HCT116 (cell line): ENCODE measurements at regions not wholly inside any gene's neighbourhood (a gene's known extent, or its start where the extent isn't known, plus 50 kb on each side); places are given as distances from the start of the nearest gene placed in this dataset.

ENCODE experiments used
- ATAC-seq: fragments of 200-7000 bp; cut with Tn5 transposase; 2 replicates; pipeline ENCODE4 v1.9.1; 2020; ENCODE audit warnings: mild to moderate bottlenecking, moderate library complexity
- BruUV-seq: library from RNA; stranded (reverse); fragments of 400-500 nt; replicated peaks from 2 replicates; lab custom pipeline; 2021; lab: Mats Ljungman, UMichigan
- CTCF ChIA-PET: fragments of 300-600 bp; sonication (Branson Sonifier 250); formaldehyde crosslinking; loops from one replicate; lab custom pipeline; 2021; ENCODE audit warnings: antibody characterized with exemption; lab: Charles Lee
- POLR2A ChIA-PET: fragments of 300-600, 350-600 bp; sonication (Branson Sonifier 250); formaldehyde crosslinking; loops from one replicate; lab custom pipeline; 2021; ENCODE audit warnings: antibody characterized with exemption; lab: Charles Lee
- RAD21 ChIA-PET, 2 experiments: fragments of 300-600 bp; sonication (Branson Sonifier 250); formaldehyde crosslinking; loops; one replicate each; lab custom pipeline; 2023; ENCODE audit warnings: low total read pairs in 2 of 2; ENCODE audit not compliant: uncharacterized antibody in 2 of 2, unreplicated experiment in 2 of 2, low non-redundant PET in 1 of 2; lab: Charles Lee
- DNase-seq: peaks from one replicate; pipeline ENCODE4 v3.0.0-alpha.2; 2010; ENCODE audit warnings: low read depth, low spot score
- H2AFZ ChIP-seq: fragments of 200-600 bp; shearing (Covaris generic), sonication (generic); 2 replicates; pipeline ENCODE4 v1.6.1; 2017; ENCODE audit warnings: low read depth, mixed run types, mixed read lengths, antibody characterized with exemption, low read length; ENCODE audit not compliant: poor library complexity, severe bottlenecking
- H3K27ac ChIP-seq: 2 replicates; pipeline ENCODE4 v1.5.1; 2012; ENCODE audit warnings: low read depth, low read length
- H3K27me3 ChIP-seq: fragments of 200-600 bp; sonication (generic); 2 replicates; pipeline ENCODE4 v1.6.1; 2016; ENCODE audit warnings: mixed run types, low read length, mixed read lengths; ENCODE audit not compliant: insufficient read depth
- H3K36me3 ChIP-seq, 2 experiments: fragments of 200-500 bp in 1 of 2; fragments of 200-600 bp in 1 of 2; sonication (Bioruptor generic) in 1 of 2; sonication (generic) in 1 of 2; 2 replicates each; pipeline versions ENCODE4 v1.5.1 to v1.6.1; 2014 to 2016; ENCODE audit warnings: low read length in 2 of 2, inconsistent platforms in 1 of 2, mixed read lengths in 1 of 2, mixed run types in 1 of 2; ENCODE audit not compliant: insufficient read depth in 2 of 2, control insufficient read depth in 1 of 2
- H3K4me1 ChIP-seq, 2 experiments: fragments of 200-600 bp in 1 of 2; sonication (generic) in 1 of 2; 2 replicates each; pipeline versions ENCODE4 v1.5.1 to v1.6.1; 2012 to 2017; ENCODE audit warnings: low read length in 2 of 2, inconsistent platforms in 1 of 2, mild to moderate bottlenecking in 1 of 2, mixed read lengths in 1 of 2, mixed run types in 1 of 2, moderate library complexity in 1 of 2; ENCODE audit not compliant: insufficient read depth in 2 of 2, control insufficient read depth in 1 of 2
- H3K4me2 ChIP-seq: fragments of 200-600 bp; sonication (generic); 2 replicates; pipeline ENCODE4 v1.6.1; 2017; ENCODE audit warnings: mixed run types, low read length, mixed read lengths
- H3K4me3 ChIP-seq, 2 experiments: fragments of 200-600 bp in 1 of 2; sonication (generic) in 1 of 2; replicated peaks in 1 of 2; 2 replicates each; pipeline ENCODE4 v1.5.1; 2011 to 2016; ENCODE audit warnings: low read length in 2 of 2, control low read depth in 1 of 2, low read depth in 1 of 2, mild to moderate bottlenecking in 1 of 2, mixed read lengths in 1 of 2, mixed run types in 1 of 2
- H3K79me2 ChIP-seq: fragments of 200-600 bp; sonication (generic); 2 replicates; pipeline ENCODE4 v1.6.1; 2017; ENCODE audit warnings: mild to moderate bottlenecking, mixed run types, low read length, moderate library complexity, mixed read lengths; ENCODE audit not compliant: insufficient read depth
- H3K9ac ChIP-seq: fragments of 200-600 bp; sonication (generic); 2 replicates; pipeline ENCODE4 v1.6.1; 2016; ENCODE audit warnings: low read length, mixed read lengths
- H3K9me2 ChIP-seq: fragments of 200-600 bp; sonication (generic), shearing (Covaris generic); 2 replicates; pipeline ENCODE4 v1.6.1; 2017; ENCODE audit warnings: mixed run types, mild to moderate bottlenecking, moderate library complexity; ENCODE audit not compliant: insufficient read depth
- H3K9me3 ChIP-seq, 2 experiments: fragments of 200-500 bp in 1 of 2; fragments of 200-600 bp in 1 of 2; sonication (Bioruptor generic) in 1 of 2; sonication (generic) in 1 of 2; 2 replicates each; pipeline ENCODE4 v1.6.1; 2014 to 2017; ENCODE audit warnings: low read length in 2 of 2, mixed read lengths in 2 of 2, inconsistent platforms in 1 of 2, low read depth in 1 of 2, mild to moderate bottlenecking in 1 of 2, mixed run types in 1 of 2, moderate library complexity in 1 of 2; ENCODE audit not compliant: control insufficient read depth in 1 of 2, insufficient read depth in 1 of 2
- H4K20me1 ChIP-seq: fragments of 200-600 bp; sonication (generic), shearing (Covaris generic); 2 replicates; pipeline ENCODE4 v1.6.1; 2017; ENCODE audit warnings: mixed run types, mild to moderate bottlenecking, moderate library complexity; ENCODE audit not compliant: insufficient read depth
- ATF3 ChIP-seq: IDR thresholded peaks from 2 replicates; pipeline ENCODE4 v1.6.1; 2012
- CBX3 ChIP-seq: IDR thresholded peaks from 2 replicates; pipeline ENCODE4 v1.6.1; 2012; ENCODE audit warnings: low read depth
- EGR1 ChIP-seq: IDR thresholded peaks from 2 replicates; pipeline ENCODE4 v1.6.1; 2012; ENCODE audit warnings: low read depth
- ELF1 ChIP-seq: IDR thresholded peaks from 2 replicates; pipeline ENCODE4 v1.6.1; 2012; ENCODE audit warnings: low read depth, borderline replicate concordance
- MAX ChIP-seq: IDR thresholded peaks from 2 replicates; pipeline ENCODE4 v1.6.1; 2012
- POLR2A ChIP-seq: IDR thresholded peaks from 2 replicates; pipeline ENCODE4 v1.7.0; 2011; ENCODE audit warnings: borderline replicate concordance; ENCODE audit not compliant: insufficient read depth, insufficient read length; ENCODE audit errors: extremely low read depth
- POLR2AphosphoS5 ChIP-seq: IDR thresholded peaks from 2 replicates; pipeline ENCODE4 v1.6.1; 2011; ENCODE audit warnings: mild to moderate bottlenecking, low read depth, low read length, moderate library complexity
- SIN3A ChIP-seq: IDR thresholded peaks from 2 replicates; pipeline ENCODE4 v1.6.1; 2012; ENCODE audit warnings: low read depth
- SRF ChIP-seq: IDR thresholded peaks from 2 replicates; pipeline ENCODE4 v1.6.1; 2012; ENCODE audit warnings: low read depth
- TCF7L2 ChIP-seq: IDR thresholded peaks from 2 replicates; pipeline ENCODE4 v1.7.0; 2011; ENCODE audit warnings: borderline replicate concordance, inconsistent platforms; ENCODE audit not compliant: insufficient read depth, insufficient read length; ENCODE audit errors: extremely low read depth
- YY1 ChIP-seq: IDR thresholded peaks from 2 replicates; pipeline ENCODE4 v1.6.1; 2011; ENCODE audit warnings: low read length, low read depth, moderate library complexity, mild to moderate bottlenecking; ENCODE audit not compliant: insufficient replicate concordance; ENCODE audit errors: extremely low read depth
- ZFX ChIP-seq: fragments of 450-650 bp; IDR thresholded peaks from 2 replicates; pipeline ENCODE4 v1.6.1; 2017
- intact Hi-C: fragments of 100-400 bp; cut with micrococcal nuclease; formaldehyde crosslinking; loops from 2 replicates; pipeline ENCODE4 v1.10.0; 2022
- TF ChIP-seq, protein P1 (sequence below): IDR thresholded peaks from 2 replicates; pipeline ENCODE4 v1.6.1; 2012; ENCODE audit warnings: low read depth
- TF ChIP-seq, protein P2 (sequence below), 3 experiments: fragments of 200-600 bp in 1 of 3; sonication (generic) in 1 of 3; IDR thresholded peaks in 2 of 3; conservative IDR thresholded peaks in 1 of 3; 2 replicates each; pipeline ENCODE4 v1.5.1; 2012 to 2017; ENCODE audit warnings: low read depth in 2 of 3, low read length in 2 of 3, antibody characterized with exemption in 1 of 3, borderline replicate concordance in 1 of 3, control low read depth in 1 of 3, mild to moderate bottlenecking in 1 of 3, mixed read lengths in 1 of 3, mixed run types in 1 of 3, moderate library complexity in 1 of 3; ENCODE audit not compliant: insufficient read depth in 1 of 3

- Histone ChIP-seq H4K20me1 (no peaks in the 10 kb centered on the region), H3K4me1 (no peaks in the 10 kb centered on the region), H3K9ac (no peak overlapping the region), H3K4me3 (no peak overlapping the region), H3K27ac (no peak overlapping the region), H3K9me2 (no peaks in the 10 kb centered on the region), H2AFZ (no peak overlapping the region), H3K79me2 (no peaks in the 10 kb centered on the region), H3K36me3 (no peaks in the 10 kb centered on the region), H3K4me2 (no peak overlapping the region), H3K27me3 (no peaks in the 10 kb centered on the region)
- CTCF ChIA-PET: no interaction called here
- ATAC-seq (no peak), DNase-seq (no peak)
- RAD21 ChIA-PET: no interaction called here
- intact Hi-C loops: no loop called here
- POLR2A ChIA-PET: no interaction called here
- TF ChIP-seq, protein P1, sequence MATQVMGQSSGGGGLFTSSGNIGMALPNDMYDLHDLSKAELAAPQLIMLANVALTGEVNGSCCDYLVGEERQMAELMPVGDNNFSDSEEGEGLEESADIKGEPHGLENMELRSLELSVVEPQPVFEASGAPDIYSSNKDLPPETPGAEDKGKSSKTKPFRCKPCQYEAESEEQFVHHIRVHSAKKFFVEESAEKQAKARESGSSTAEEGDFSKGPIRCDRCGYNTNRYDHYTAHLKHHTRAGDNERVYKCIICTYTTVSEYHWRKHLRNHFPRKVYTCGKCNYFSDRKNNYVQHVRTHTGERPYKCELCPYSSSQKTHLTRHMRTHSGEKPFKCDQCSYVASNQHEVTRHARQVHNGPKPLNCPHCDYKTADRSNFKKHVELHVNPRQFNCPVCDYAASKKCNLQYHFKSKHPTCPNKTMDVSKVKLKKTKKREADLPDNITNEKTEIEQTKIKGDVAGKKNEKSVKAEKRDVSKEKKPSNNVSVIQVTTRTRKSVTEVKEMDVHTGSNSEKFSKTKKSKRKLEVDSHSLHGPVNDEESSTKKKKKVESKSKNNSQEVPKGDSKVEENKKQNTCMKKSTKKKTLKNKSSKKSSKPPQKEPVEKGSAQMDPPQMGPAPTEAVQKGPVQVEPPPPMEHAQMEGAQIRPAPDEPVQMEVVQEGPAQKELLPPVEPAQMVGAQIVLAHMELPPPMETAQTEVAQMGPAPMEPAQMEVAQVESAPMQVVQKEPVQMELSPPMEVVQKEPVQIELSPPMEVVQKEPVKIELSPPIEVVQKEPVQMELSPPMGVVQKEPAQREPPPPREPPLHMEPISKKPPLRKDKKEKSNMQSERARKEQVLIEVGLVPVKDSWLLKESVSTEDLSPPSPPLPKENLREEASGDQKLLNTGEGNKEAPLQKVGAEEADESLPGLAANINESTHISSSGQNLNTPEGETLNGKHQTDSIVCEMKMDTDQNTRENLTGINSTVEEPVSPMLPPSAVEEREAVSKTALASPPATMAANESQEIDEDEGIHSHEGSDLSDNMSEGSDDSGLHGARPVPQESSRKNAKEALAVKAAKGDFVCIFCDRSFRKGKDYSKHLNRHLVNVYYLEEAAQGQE: no peak
- TF ChIP-seq POLR2A: no peak
- TF ChIP-seq TCF7L2: no peak
- TF ChIP-seq SRF: no peak
- TF ChIP-seq CBX3: no peak
- TF ChIP-seq EGR1: no peak
- TF ChIP-seq, all 23 proteins: peak for 0
- no TSS peak for BruUV-seq
- no peaks in the 10 kb centered on the region for H3K9me3 ChIP-seq
Observed at GRCh38 chr15:39429898-39430357, 151.0 kb upstream of the THBS1 start.

DNA sequence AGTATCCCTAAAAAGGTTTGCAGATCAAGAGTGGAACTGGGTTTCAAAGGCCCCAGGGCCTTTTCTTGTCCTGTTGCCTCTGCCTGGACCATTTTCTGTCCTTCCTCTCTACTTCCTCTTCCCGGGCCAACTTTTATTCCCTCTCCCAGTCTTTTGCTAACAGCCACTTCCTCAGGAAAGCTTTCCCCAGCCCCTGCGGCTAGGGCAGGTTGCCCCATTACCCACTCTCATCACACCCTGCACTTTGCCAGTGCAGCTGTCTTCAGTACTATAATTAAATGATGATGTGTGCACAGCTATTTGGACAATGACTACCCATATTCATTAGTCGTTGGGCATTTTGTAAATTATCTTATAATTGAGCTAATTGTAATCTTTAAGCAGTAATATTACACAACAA lies 150.5 kb upstream of the THBS1 start:
- H3K27ac ChIP-seq: no peak overlapping the region
- no peaks in the 10 kb centered on the region for H3K36me3 ChIP-seq
- intact Hi-C loops: no loop called here
- RAD21 ChIA-PET: no interaction called here
- BruUV-seq: no TSS peak
- DNase-seq: no peak
- no peak overlapping the region for H3K4me2 ChIP-seq
- no peaks in the 10 kb centered on the region for H3K4me1 ChIP-seq
- POLR2A ChIA-PET: no interaction called here
- CTCF ChIA-PET: no interaction called here
- H3K9me2 ChIP-seq: no peaks in the 10 kb centered on the region
- H3K9me3 ChIP-seq: no peaks in the 10 kb centered on the region
- no peaks in the 10 kb centered on the region for H3K79me2 ChIP-seq
- H3K27me3 ChIP-seq: no peaks in the 10 kb centered on the region
- H3K4me3 ChIP-seq: no peak overlapping the region
- H2AFZ ChIP-seq: no peak overlapping the region
- no peak overlapping the region for H3K9ac ChIP-seq
- ATAC-seq: no peak
- no peaks in the 10 kb centered on the region for H4K20me1 ChIP-seq
- TF ChIP-seq SIN3A (no peak), MAX (no peak), SRF (no peak), ELF1 (no peak), ZFX (no peak), POLR2A (no peak), YY1 (no peak), TCF7L2 (no peak), POLR2AphosphoS5 (no peak), ATF3 (no peak)
- TF ChIP-seq, protein P2, sequence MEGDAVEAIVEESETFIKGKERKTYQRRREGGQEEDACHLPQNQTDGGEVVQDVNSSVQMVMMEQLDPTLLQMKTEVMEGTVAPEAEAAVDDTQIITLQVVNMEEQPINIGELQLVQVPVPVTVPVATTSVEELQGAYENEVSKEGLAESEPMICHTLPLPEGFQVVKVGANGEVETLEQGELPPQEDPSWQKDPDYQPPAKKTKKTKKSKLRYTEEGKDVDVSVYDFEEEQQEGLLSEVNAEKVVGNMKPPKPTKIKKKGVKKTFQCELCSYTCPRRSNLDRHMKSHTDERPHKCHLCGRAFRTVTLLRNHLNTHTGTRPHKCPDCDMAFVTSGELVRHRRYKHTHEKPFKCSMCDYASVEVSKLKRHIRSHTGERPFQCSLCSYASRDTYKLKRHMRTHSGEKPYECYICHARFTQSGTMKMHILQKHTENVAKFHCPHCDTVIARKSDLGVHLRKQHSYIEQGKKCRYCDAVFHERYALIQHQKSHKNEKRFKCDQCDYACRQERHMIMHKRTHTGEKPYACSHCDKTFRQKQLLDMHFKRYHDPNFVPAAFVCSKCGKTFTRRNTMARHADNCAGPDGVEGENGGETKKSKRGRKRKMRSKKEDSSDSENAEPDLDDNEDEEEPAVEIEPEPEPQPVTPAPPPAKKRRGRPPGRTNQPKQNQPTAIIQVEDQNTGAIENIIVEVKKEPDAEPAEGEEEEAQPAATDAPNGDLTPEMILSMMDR (IDR thresholded peaks at IDR 0.05 in 2 of 3, conservative IDR thresholded peaks at IDR 0.05 in 1 of 3; ENCODE audit: borderline replicate concordance in 1 of 3, insufficient read depth in 1 of 3, low read depth in 2 of 3, low read length in 2 of 3): no peak
